A549 (cell line): ENCODE measurements at regions not wholly inside any gene's neighbourhood (a gene's known extent, or its start where the extent isn't known, plus 50 kb on each side); places are given as distances from the start of the nearest gene placed in this dataset.

ENCODE experiments used
- ATAC-seq, 2 experiments: fragments of 200-7000 bp in 1 of 2; fragments of >200 bp in 1 of 2; cut with Nextera tagmentation in 1 of 2; cut with Tn5 transposase in 1 of 2; 3 replicates each; pipeline versions ENCODE4 v1.8.0 to v1.9.1; 2018 to 2020; ENCODE audit warnings: mild to moderate bottlenecking in 1 of 2, moderate library complexity in 1 of 2
- CTCF ChIA-PET: fragments of 300-600 bp; sonication (Branson Sonifier 250); formaldehyde crosslinking; extraction: SDS; loops from one replicate; lab custom pipeline; 2021; ENCODE audit warnings: antibody characterized with exemption, inconsistent platforms; lab: Yijun Ruan, JAX
- POLR2A ChIA-PET: fragments of 350-600 bp; formaldehyde crosslinking; extraction: SDS; loops from one replicate; lab custom pipeline; 2021; ENCODE audit warnings: antibody characterized with exemption, inconsistent platforms; lab: Yijun Ruan, JAX
- DNase-seq, 2 experiments: peaks; one replicate each; pipeline versions ENCODE4 v3.0.0 to v3.0.0-alpha.2; 2011 to 2016; ENCODE audit warnings: low read depth in 1 of 2, low spot score in 1 of 2
- FAIRE-seq: peaks from 2 replicates; lab custom pipeline; 2011; peaks lifted over from hg19 to GRCh38; lab: Jason Lieb, UNC
- H3K27ac ChIP-seq, 2 experiments: fragments of >200 bp; sonication (Bioruptor Twin); formaldehyde crosslinking; 3 replicates each; pipeline ENCODE4 v1.5.1; 2016 to 2017
- H3K4me1 ChIP-seq: fragments of >200 bp; sonication (Bioruptor Twin); formaldehyde crosslinking; 3 replicates; pipeline ENCODE4 v1.6.1; 2016
- H3K4me2 ChIP-seq: fragments of >200 bp; sonication (Bioruptor Twin); formaldehyde crosslinking; 3 replicates; pipeline ENCODE4 v1.6.1; 2016
- H3K4me3 ChIP-seq: fragments of >200 bp; sonication (Bioruptor Twin); formaldehyde crosslinking; 3 replicates; pipeline ENCODE4 v1.5.1; 2016
- H3K9me3 ChIP-seq: fragments of >200 bp; sonication (Bioruptor Twin); formaldehyde crosslinking; 3 replicates; pipeline ENCODE4 v1.6.1; 2016
- ATOH8 ChIP-seq: fragments of 250-450 bp; sonication (Bioruptor Pico); IDR thresholded peaks from 2 replicates; pipeline ENCODE4 v1.5.0; 2020; ENCODE audit warnings: low read depth, mild to moderate bottlenecking, moderate library complexity
- CBX2 ChIP-seq: fragments of 200-600 bp; sonication (generic); IDR thresholded peaks from 2 replicates; pipeline ENCODE4 v1.6.1; 2016; ENCODE audit warnings: low read depth, mild to moderate bottlenecking, borderline replicate concordance
- CBX8 ChIP-seq: fragments of 200-600 bp; sonication (generic); IDR thresholded peaks from 2 replicates; pipeline ENCODE4 v1.6.1; 2016
- CEBPB ChIP-seq, 2 experiments: fragments of >200 bp in 1 of 2; sonication (Bioruptor Twin) in 1 of 2; formaldehyde crosslinking in 1 of 2; IDR thresholded peaks; 2 replicates each; pipeline ENCODE4 v1.6.1; 2012 to 2016
- CHD2 ChIP-seq: fragments of 150-350 bp; IDR thresholded peaks from 2 replicates; pipeline ENCODE4 v1.6.1; 2014; ENCODE audit warnings: low read length; ENCODE audit not compliant: partially characterized antibody
- CHD4 ChIP-seq: fragments of 200-600 bp; sonication (generic); IDR thresholded peaks from 2 replicates; pipeline ENCODE4 v1.6.1; 2016; ENCODE audit warnings: antibody characterized with exemption, mild to moderate bottlenecking, borderline replicate concordance
- E2F6 ChIP-seq: IDR thresholded peaks from 2 replicates; pipeline ENCODE4 v1.6.1; 2012; ENCODE audit warnings: low read depth, borderline replicate concordance
- EHMT2 ChIP-seq: fragments of 200-600 bp; sonication (generic); IDR thresholded peaks from 2 replicates; pipeline ENCODE4 v1.6.1; 2016; ENCODE audit warnings: antibody characterized with exemption, low read depth, mild to moderate bottlenecking, moderate library complexity
- ESRRA ChIP-seq: fragments of 150-350 bp; IDR thresholded peaks from 2 replicates; pipeline ENCODE4 v1.6.1; 2014; ENCODE audit warnings: mild to moderate bottlenecking, low read length, borderline replicate concordance
- FOSB ChIP-seq: fragments of 250-450 bp; sonication (Bioruptor Pico); IDR thresholded peaks from 2 replicates; pipeline ENCODE4 v1.5.0; 2020; ENCODE audit warnings: mild to moderate bottlenecking, moderate library complexity
- FOSL2 ChIP-seq, 2 experiments: fragments of 450-650 bp in 1 of 2; fragments of >200 bp in 1 of 2; sonication (Bioruptor Twin) in 1 of 2; formaldehyde crosslinking; IDR thresholded peaks; 2 replicates each; pipeline versions ENCODE4 v1.5.0 to v1.6.1; 2016 to 2020; ENCODE audit warnings: mild to moderate bottlenecking in 1 of 2, moderate library complexity in 1 of 2
- FOXS1 ChIP-seq: fragments of 250-450 bp; sonication (Bioruptor Pico); IDR thresholded peaks from 2 replicates; pipeline ENCODE4 v1.5.0; 2020; ENCODE audit warnings: mild to moderate bottlenecking, moderate library complexity
- HDAC2 ChIP-seq: fragments of 200-600 bp; sonication (generic); IDR thresholded peaks from 2 replicates; pipeline ENCODE4 v1.6.1; 2016
- HOXA7 ChIP-seq: fragments of 250-450 bp; sonication (Bioruptor Pico); IDR thresholded peaks from 2 replicates; pipeline ENCODE4 v1.5.0; 2020; ENCODE audit warnings: mild to moderate bottlenecking, moderate library complexity
- JUN ChIP-seq, 2 experiments: fragments of >200 bp; sonication (Bioruptor Twin); formaldehyde crosslinking; IDR thresholded peaks; 2 replicates in 1 of 2; 3 replicates in 1 of 2; pipeline ENCODE4 v1.6.1; 2016 to 2017
- JUNB ChIP-seq: fragments of >200 bp; sonication (Bioruptor Twin); formaldehyde crosslinking; IDR thresholded peaks from 2 replicates; pipeline ENCODE4 v1.6.1; 2016
- MAFK ChIP-seq: fragments of 450-650 bp; IDR thresholded peaks from 2 replicates; pipeline ENCODE4 v1.6.1; 2014; ENCODE audit not compliant: partially characterized antibody
- NFE2L2 ChIP-seq: fragments of 150-350 bp; conservative IDR thresholded peaks from 2 replicates; pipeline ENCODE4 v1.6.1; 2014; ENCODE audit warnings: low read length
- PBX3 ChIP-seq: IDR thresholded peaks from 2 replicates; pipeline ENCODE4 v1.6.1; 2012
- PHF8 ChIP-seq: fragments of 200-600 bp; sonication (generic); IDR thresholded peaks from 2 replicates; pipeline ENCODE4 v1.6.1; 2016; ENCODE audit warnings: low read depth, mild to moderate bottlenecking, antibody characterized with exemption, moderate library complexity, borderline replicate concordance
- POLR2A ChIP-seq: IDR thresholded peaks from 2 replicates; pipeline ENCODE4 v1.6.1; 2012; ENCODE audit warnings: mild to moderate bottlenecking, low read length
- RCOR1 ChIP-seq: fragments of 150-350 bp; IDR thresholded peaks from 2 replicates; pipeline ENCODE4 v1.6.1; 2014; ENCODE audit warnings: antibody characterized with exemption, low read length, low read depth
- SREBF2 ChIP-seq: fragments of 450-650 bp; IDR thresholded peaks from 2 replicates; pipeline ENCODE4 v1.6.1; 2014; ENCODE audit warnings: mild to moderate bottlenecking, moderate library complexity
- ZSCAN20 ChIP-seq: fragments of 250-450 bp; sonication (Bioruptor Pico); IDR thresholded peaks from 2 replicates; pipeline ENCODE4 v1.8.0; 2022; ENCODE audit warnings: mild to moderate bottlenecking, moderate library complexity
- WGBS: methylation state at CpG from one replicate; pipeline ENCODE4 v1.1.6; 2017; ENCODE audit errors: missing lambda C conversion rate; 5-methylcytosine and 5-hydroxymethylcytosine counted together
- TF ChIP-seq, protein P1 (sequence below): fragments of >200 bp; sonication (Bioruptor Twin); formaldehyde crosslinking; IDR thresholded peaks from 2 replicates; pipeline ENCODE4 v1.6.1; 2016

GRCh38 chr9:106052735-106053134 lies 358.4 kb downstream of the TMEM38B start:
- H3K4me1 ChIP-seq: no peaks in the 10 kb centered on the region
- no peak for TF ChIP-seq POLR2A
- no peak for TF ChIP-seq CBX2
- no peak for TF ChIP-seq CEBPB (IDR thresholded peaks at IDR 0.05)
- no peak for TF ChIP-seq ESRRA
- no peak for TF ChIP-seq HDAC2
- no peak for TF ChIP-seq FOSL2 (IDR thresholded peaks at IDR 0.05)
- no peak for TF ChIP-seq FOSL2 (CRISPR knock-in tag; IDR thresholded peaks at IDR 0.05)
- WGBS: 0% methylated on average over 2 of the region's 2 CpGs
- H3K4me3 ChIP-seq: no peak overlapping the region
- ChIA-PET POLR2A (no interaction called here), CTCF (interaction anchor here (1.1 kb wide), 1 partner anchor 171 kb away, joined by 3 read pairs; no protein-coding TSS in a partner anchor)
- no peak overlapping the region for H3K27ac ChIP-seq
- DNase-seq (no peak), ATAC-seq (no peak), FAIRE-seq (no peak)
- H3K9me3 ChIP-seq: no peaks in the 10 kb centered on the region
- H3K4me2 ChIP-seq: no peak overlapping the region

DNA sequence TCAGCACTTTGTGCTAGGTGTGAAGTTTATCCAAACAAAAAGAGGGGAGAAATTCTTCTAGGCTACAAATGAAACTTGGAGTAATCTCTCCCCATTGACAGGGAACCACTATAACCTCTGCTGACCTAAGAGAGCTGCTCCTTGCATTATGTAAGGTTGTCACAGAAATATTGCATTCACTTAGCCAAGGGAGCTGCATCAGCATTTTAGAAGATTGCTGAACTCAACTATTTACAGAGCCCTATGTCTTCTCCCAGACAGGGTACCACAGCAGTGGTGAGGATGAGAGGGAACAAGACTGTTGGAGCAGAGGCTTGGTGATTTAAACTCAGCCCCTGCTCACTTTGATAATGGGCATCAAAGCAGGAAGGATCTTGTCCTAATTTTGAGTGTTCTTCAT lies 362.0 kb downstream of the TMEM38B start:
- Histone ChIP-seq H3K27ac (no peak overlapping the region), H3K9me3 (no peaks in the 10 kb centered on the region), H3K4me3 (no peak overlapping the region), H3K4me2 (no peak overlapping the region), H3K4me1 (no peaks in the 10 kb centered on the region)
- TF ChIP-seq MAFK: peak; percentile 60
- no peak for TF ChIP-seq CHD2
- CTCF ChIA-PET: no interaction called here
- DNase-seq (no peak), ATAC-seq (no peak), FAIRE-seq (no peak)
- POLR2A ChIA-PET: no interaction called here

- POLR2A ChIA-PET: no interaction called here
Measured at GRCh38 chr9:106058460-106058859, 364.1 kb downstream of the TMEM38B start.

DNA sequence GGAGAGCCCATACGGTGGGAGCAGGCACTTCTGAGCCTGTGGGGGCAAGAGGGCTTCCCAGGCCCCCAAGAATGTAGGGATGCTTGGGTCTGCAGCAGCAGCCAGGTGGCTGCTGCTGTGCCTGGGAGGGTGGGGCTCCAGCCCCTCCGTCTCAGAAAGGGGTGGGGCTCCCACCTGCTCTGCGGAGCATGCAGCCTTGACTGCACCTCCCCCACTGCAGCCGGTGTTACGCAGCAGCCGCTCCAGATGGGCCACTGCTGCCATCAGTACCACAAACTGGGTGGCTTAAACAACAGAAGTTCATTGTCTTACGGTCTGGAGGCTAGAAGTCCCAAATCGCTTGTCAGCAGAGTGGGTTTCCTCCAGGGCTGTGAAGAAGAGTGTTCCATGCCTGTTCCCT lies 365.5 kb downstream of the TMEM38B start:
- no peak for ATAC-seq
- Histone ChIP-seq H3K27ac (no peak overlapping the region), H3K9me3 (no peaks in the 10 kb centered on the region), H3K4me3 (no peak overlapping the region), H3K4me1 (no peaks in the 10 kb centered on the region), H3K4me2 (no peak overlapping the region)
- DNase-seq: no peak
- TF ChIP-seq RCOR1 (no peak), FOSL2 (IDR thresholded peaks at IDR 0.05) (no peak), FOSL2 (CRISPR knock-in tag; IDR thresholded peaks at IDR 0.05) (no peak), ATOH8 (CRISPR knock-in tag) (no peak), NFE2L2 (no peak), ZSCAN20 (CRISPR knock-in tag) (no peak), HOXA7 (CRISPR knock-in tag) (no peak), E2F6 (no peak), SREBF2 (no peak), PBX3 (no peak), JUN (IDR thresholded peaks at IDR 0.05) (no peak)
- TF ChIP-seq, protein P1, sequence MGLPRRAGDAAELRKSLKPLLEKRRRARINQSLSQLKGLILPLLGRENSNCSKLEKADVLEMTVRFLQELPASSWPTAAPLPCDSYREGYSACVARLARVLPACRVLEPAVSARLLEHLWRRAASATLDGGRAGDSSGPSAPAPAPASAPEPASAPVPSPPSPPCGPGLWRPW: no peak
- no peak for FAIRE-seq
- ChIA-PET POLR2A (no interaction called here), CTCF (no interaction called here)
- WGBS: 51% methylated on average over 4 of the region's 8 CpGs

More at GRCh38 chr9:106058460-106058859, 364.1 kb downstream of the TMEM38B start:
- Histone ChIP-seq H3K4me3 (no peak overlapping the region), H3K4me2 (no peak overlapping the region)
- 38% methylated on average over 8 of the region's 8 CpGs for WGBS
- no peak for TF ChIP-seq CBX8
- no peak for TF ChIP-seq FOSB (CRISPR knock-in tag)
- no peak for TF ChIP-seq PHF8
- no peak for TF ChIP-seq EHMT2
- no peak for TF ChIP-seq FOXS1 (CRISPR knock-in tag)
- no peak for TF ChIP-seq JUNB
- TF ChIP-seq CHD4: no peak
- TF ChIP-seq, all 56 proteins: peak for 0
- CTCF ChIA-PET: no interaction called here
- no peak for FAIRE-seq
- Histone ChIP-seq H3K4me1 (no peaks in the 10 kb centered on the region), H3K27ac (no peak overlapping the region), H3K9me3 (no peaks in the 10 kb centered on the region)
- no peak for DNase-seq
- ATAC-seq: no peak
